Pancreas (tissue), 10 donors: ENCODE measurements at regions not wholly inside any gene's neighbourhood (a gene's known extent, or its start where the extent isn't known, plus 50 kb on each side); places are given as distances from the start of the nearest gene placed in this dataset.

Experiments used
- ATAC-seq, 4 donors: fragments of 200-7000 bp; cut with Tn5 transposase; one replicate each; pipeline versions ENCODE4 v1.8.0 to v1.9.1; 2020; ENCODE audit warnings: mild to moderate bottlenecking in 4 of 4, moderate library complexity in 4 of 4
- DNase-seq, 6 donors: peaks; one replicate each; pipeline ENCODE4 v3.0.0-alpha.2; 2020
- FAIRE-seq: peaks from 2 replicates; lab custom pipeline; 2012; peaks lifted over from hg19 to GRCh38; lab: Jason Lieb, UNC
- H3K27ac ChIP-seq, 4 donors: fragments of 200-600 bp; sonication (generic); 1 replicate in 3 of 4; 2 replicates in 1 of 4; pipeline versions ENCODE4 v1.5.0 to v1.8.0; 2020
- H3K27me3 ChIP-seq, 4 donors: fragments of 200-600 bp; one replicate each; pipeline ENCODE4 v1.8.0; 2021
- H3K36me3 ChIP-seq, 3 donors: fragments of 200-600 bp; sonication (generic) in 1 of 3; one replicate each; pipeline versions ENCODE4 v1.5.0 to v1.8.0; 2020 to 2021
- H3K4me1 ChIP-seq, 3 donors: fragments of 200-600 bp; one replicate each; pipeline ENCODE4 v1.8.0; 2021
- H3K4me3 ChIP-seq, 4 donors: fragments of 200-600 bp; sonication (generic) in 2 of 4; one replicate each; pipeline versions ENCODE4 v1.5.0 to v1.8.0; 2020 to 2021
- H3K9me3 ChIP-seq, 4 donors: fragments of 200-600 bp; one replicate each; pipeline ENCODE4 v1.8.0; 2021
- CTCF ChIP-seq, 4 donors: fragments of 200-600 bp; sonication (generic) in 3 of 4; IDR thresholded peaks; one replicate each; pipeline versions ENCODE4 v1.5.0 to v1.8.0; 2021; ENCODE audit warnings: antibody characterized with exemption in 4 of 4
- WGBS, 2 donors: extraction: QIAGEN DNeasy Blood & Tissue Kit; methylation state at CpG; one replicate each; pipeline ENCODE4 v1.1.7; 2013; 5-methylcytosine and 5-hydroxymethylcytosine counted together
- intact Hi-C, 3 donors: fragments of 100-400 bp; cut with DNase I; formaldehyde crosslinking; loops; one replicate each; pipeline versions ENCODE4 v1.11.1 to v1.14.2; 2022
- donor health status: healthy with polysubstance abuse.
- donor health status: DM: no; HTN: no; CAD: no; lungs with moderate emphysema.
- donor health status: DM: no; HTN: no; CAD: no.
- donor health status: control.
- donor health status: control.
- donor health status: Bipolar disorder and iron deficiency.
- donor health status: DM: yes; HTN: yes; CAD: no.
- donor health status: DM: no; HTN: no; CAD: no.
- donor health status: DM: no; HTN: no; CAD: no.
- donor health status: DM: yes; HTN: yes; CAD: no.

DNA sequence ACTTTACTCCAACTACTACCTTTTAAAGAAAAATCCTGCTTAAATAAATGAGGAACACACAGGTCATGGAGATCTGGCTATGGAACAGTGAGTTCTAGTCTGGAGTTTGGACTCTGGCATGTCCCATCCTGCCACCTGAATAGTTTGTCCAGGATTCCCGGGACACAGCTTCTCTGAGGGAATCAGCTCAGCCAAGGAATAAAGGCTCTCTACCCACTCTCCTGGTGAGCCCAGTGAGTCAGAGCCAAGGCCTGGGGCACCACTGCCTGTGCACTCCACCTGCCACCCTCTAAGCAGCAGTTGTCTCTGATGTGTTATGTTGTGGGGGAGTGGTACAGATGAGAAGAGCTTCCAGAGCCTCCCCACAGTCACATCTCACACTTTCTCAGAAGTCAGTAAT is 113.5 kb downstream of the HTR5A start:
- Histone ChIP-seq H3K27ac (no peak overlapping the region), H3K4me1 (no peaks in the 10 kb centered on the region), H3K9me3 (no peaks in the 10 kb centered on the region), H3K36me3 (no peaks in the 10 kb centered on the region), H3K4me3 (no peak overlapping the region), H3K27me3 (no peaks in the 10 kb centered on the region)
- no peak for DNase-seq
- TF ChIP-seq CTCF (IDR thresholded peaks at IDR 0.05) = no peak
- intact Hi-C loops = no loop called here
- ATAC-seq = no peak
- FAIRE-seq = no peak
- WGBS, 2 donors = 40 to 48% methylated on average over 1 of the region's 1 CpG

DNA sequence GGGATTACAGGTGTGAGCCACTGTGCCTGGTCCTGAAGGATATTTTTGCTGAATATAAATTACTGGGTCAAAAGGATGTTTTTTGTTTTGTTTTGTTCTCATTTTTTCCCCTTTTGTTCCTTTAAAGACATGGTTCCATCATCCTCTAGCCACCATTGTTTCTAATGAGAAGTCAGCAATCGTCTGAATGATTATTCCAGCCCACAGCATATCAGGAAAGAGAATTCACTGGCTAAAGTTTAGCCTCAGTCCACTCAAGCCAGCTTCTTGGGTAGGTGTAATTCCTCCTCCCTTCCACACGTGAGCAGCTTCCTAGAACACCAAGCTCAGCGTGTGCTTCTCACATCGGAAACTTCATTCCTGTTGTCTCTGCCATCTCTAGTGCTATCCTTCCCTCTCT is 112.8 kb upstream of the INSIG1 start:
- FAIRE-seq (no peak), DNase-seq (no peak), ATAC-seq (no peak)
- Histone ChIP-seq H3K36me3 (no peaks in the 10 kb centered on the region), H3K27me3 (no peaks in the 10 kb centered on the region), H3K27ac (no peak overlapping the region), H3K9me3 (no peaks in the 10 kb centered on the region), H3K4me1 (no peaks in the 10 kb centered on the region), H3K4me3 (no peak overlapping the region)
- no peak for TF ChIP-seq CTCF (IDR thresholded peaks at IDR 0.05)
- 76 to 78% methylated on average over 4 of the region's 4 CpGs for WGBS, 2 donors
- intact Hi-C loops = loop anchor here in 1 of 3 donors (5.0 kb wide), 1 partner anchor 62 kb away; no protein-coding TSS in a partner anchor

GRCh38 chr7:155187061-155187785 is 110.5 kb upstream of the INSIG1 start:
- intact Hi-C loops = loop anchor here in 1 of 3 donors (5.0 kb wide), 1 partner anchor 60 kb away; no protein-coding TSS in a partner anchor
- no peak for TF ChIP-seq CTCF (IDR thresholded peaks at IDR 0.05)
- 84 to 86% methylated on average over 15 of the region's 15 CpGs for WGBS, 2 donors
- no peak for ATAC-seq
- H3K27me3 ChIP-seq = no peaks in the 10 kb centered on the region
- no peak overlapping the region for H3K27ac ChIP-seq
- H3K36me3 ChIP-seq = no peaks in the 10 kb centered on the region
- H3K9me3 ChIP-seq = no peaks in the 10 kb centered on the region
- H3K4me1 ChIP-seq = no peaks in the 10 kb centered on the region
- no peak for FAIRE-seq
- no peak for DNase-seq
- no peak overlapping the region for H3K4me3 ChIP-seq

DNA sequence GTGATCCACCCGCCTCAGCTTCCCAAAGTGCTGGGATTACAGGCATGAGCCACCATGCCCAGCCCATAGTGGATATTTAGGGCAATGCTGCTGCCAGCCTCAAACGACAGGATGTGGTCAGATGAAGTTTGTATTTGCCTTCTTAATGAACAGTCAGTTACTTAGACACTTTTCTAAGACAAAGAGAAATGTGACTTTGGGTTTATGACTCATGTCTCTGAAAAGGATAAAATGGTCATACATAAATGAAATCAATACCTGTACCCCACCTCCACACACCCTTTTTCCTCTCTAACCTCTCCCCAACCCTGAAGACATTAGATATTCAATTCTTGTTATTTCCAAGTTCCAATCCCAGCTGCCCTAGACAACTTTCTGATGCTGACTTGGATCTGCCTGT is 109.3 kb upstream of the INSIG1 start:
- H3K4me3 ChIP-seq = no peak overlapping the region
- no peak for ATAC-seq
- H3K4me1 ChIP-seq = no peaks in the 10 kb centered on the region
- 72 to 76% methylated on average over 2 of the region's 2 CpGs for WGBS, 2 donors
- no peaks in the 10 kb centered on the region for H3K9me3 ChIP-seq
- no peak for DNase-seq
- intact Hi-C loops = loop anchor here in 1 of 3 donors (5.0 kb wide), 1 partner anchor 59 kb away; no protein-coding TSS in a partner anchor
- no peak overlapping the region for H3K27ac ChIP-seq
- no peak for FAIRE-seq
- no peaks in the 10 kb centered on the region for H3K27me3 ChIP-seq
- no peak for TF ChIP-seq CTCF (IDR thresholded peaks at IDR 0.05)
- H3K36me3 ChIP-seq = no peaks in the 10 kb centered on the region
